Mesothelial cell of epicardium (in vitro differentiated cells): ENCODE measurements at regions not wholly inside any gene's neighbourhood (a gene's known extent, or its start where the extent isn't known, plus 50 kb on each side); places are given as distances from the start of the nearest gene placed in this dataset.

Source experiments
- DNase-seq, 2 experiments: peaks; one replicate each; pipeline ENCODE4 v3.0.0; 2021; ENCODE audit warnings: low spot score in 2 of 2; ENCODE audit not compliant: unreplicated experiment in 2 of 2
- H3K27ac Mint-ChIP-seq: 2 replicates; pipeline ENCODE4 v1.8.0; 2021; ENCODE audit warnings: mixed read lengths
- H3K27me3 Mint-ChIP-seq: 2 replicates; pipeline ENCODE4 v1.8.0; 2021; ENCODE audit warnings: low read depth, mixed read lengths
- H3K36me3 Mint-ChIP-seq: 2 replicates; pipeline ENCODE4 v1.8.0; 2021; ENCODE audit warnings: mixed read lengths
- H3K4me1 Mint-ChIP-seq: 2 replicates; pipeline ENCODE4 v1.8.0; 2021; ENCODE audit warnings: mixed read lengths
- H3K4me3 Mint-ChIP-seq: 2 replicates; pipeline ENCODE4 v1.8.0; 2021; ENCODE audit warnings: mild to moderate bottlenecking, moderate library complexity, mixed read lengths
- H3K9me3 Mint-ChIP-seq: 2 replicates; pipeline ENCODE4 v1.8.0; 2021; ENCODE audit warnings: mixed read lengths
- CTCF ChIP-seq: fragments of 200-600 bp; sonication (generic); IDR thresholded peaks from one replicate; pipeline ENCODE4 v1.5.0; 2021; ENCODE audit warnings: antibody characterized with exemption; ENCODE audit not compliant: unreplicated experiment

GRCh38 chr3:13162549-13163320 lies 89.5 kb upstream of the IQSEC1 start:
- no peaks in the 10 kb centered on the region for H3K4me1 Mint-ChIP-seq
- no peak overlapping the region for H3K27ac Mint-ChIP-seq

GRCh38 chr3:13161771-13162535 lies 88.7 kb upstream of the IQSEC1 start:
- Mint-ChIP-seq H3K27ac (no peak overlapping the region), H3K27me3 (peaks cover 42% of the 10 kb centered on the region), H3K36me3 (no peaks in the 10 kb centered on the region), H3K4me3 (no peak overlapping the region), H3K4me1 (no peaks in the 10 kb centered on the region), H3K9me3 (no peaks in the 10 kb centered on the region)
- TF ChIP-seq CTCF, result no peak
- no peak for DNase-seq

More at GRCh38 chr3:13162549-13163320, 89.5 kb upstream of the IQSEC1 start:
- Mint-ChIP-seq H3K36me3 (no peaks in the 10 kb centered on the region), H3K4me3 (no peak overlapping the region), H3K27me3 (peaks cover 42% of the 10 kb centered on the region), H3K9me3 (no peaks in the 10 kb centered on the region)
- no peak for DNase-seq
- no peak for TF ChIP-seq CTCF

- H3K27ac Mint-ChIP-seq, result no peak overlapping the region
- no peak overlapping the region for H3K4me3 Mint-ChIP-seq
- no peak for DNase-seq
- H3K9me3 Mint-ChIP-seq, result peaks cover 6% of the 10 kb centered on the region
- no peak for TF ChIP-seq CTCF
- no peaks in the 10 kb centered on the region for H3K36me3 Mint-ChIP-seq
- no peaks in the 10 kb centered on the region for H3K4me1 Mint-ChIP-seq
- peaks cover 36% of the 10 kb centered on the region for H3K27me3 Mint-ChIP-seq
Measured at GRCh38 chr3:13161021-13161759, 88.0 kb upstream of the IQSEC1 start.

GRCh38 chr3:13160619-13161018 lies 87.4 kb upstream of the IQSEC1 start:
- Mint-ChIP-seq H3K27me3 (peaks cover 34% of the 10 kb centered on the region), H3K36me3 (no peaks in the 10 kb centered on the region), H3K4me3 (no peak overlapping the region), H3K4me1 (no peaks in the 10 kb centered on the region), H3K9me3 (peaks cover 8% of the 10 kb centered on the region), H3K27ac (no peak overlapping the region)
- TF ChIP-seq CTCF, result no peak
- no peak for DNase-seq

- peaks cover 29% of the 10 kb centered on the region for H3K27me3 Mint-ChIP-seq
Measured at GRCh38 chr3:13159890-13160289, 86.7 kb upstream of the IQSEC1 start.

More at GRCh38 chr3:13159890-13160289, 86.7 kb upstream of the IQSEC1 start:
- Mint-ChIP-seq H3K36me3 (no peaks in the 10 kb centered on the region), H3K27ac (no peak overlapping the region), H3K4me1 (no peaks in the 10 kb centered on the region), H3K9me3 (peaks cover 14% of the 10 kb centered on the region), H3K4me3 (no peak overlapping the region)
- DNase-seq, result no peak
- TF ChIP-seq CTCF, result no peak
